HUDEP-2 (cell line): ENCODE measurements at regions not wholly inside any gene's neighbourhood (a gene's known extent, or its start where the extent isn't known, plus 50 kb on each side); places are given as distances from the start of the nearest gene placed in this dataset.

ENCODE experiments used
- DNase-seq, 76 experiments: peaks; one replicate each; lab custom pipeline; 2025; ENCODE audit not compliant: unreplicated experiment in 76 of 76; lab: John Stamatoyannopoulos, UW

DNA sequence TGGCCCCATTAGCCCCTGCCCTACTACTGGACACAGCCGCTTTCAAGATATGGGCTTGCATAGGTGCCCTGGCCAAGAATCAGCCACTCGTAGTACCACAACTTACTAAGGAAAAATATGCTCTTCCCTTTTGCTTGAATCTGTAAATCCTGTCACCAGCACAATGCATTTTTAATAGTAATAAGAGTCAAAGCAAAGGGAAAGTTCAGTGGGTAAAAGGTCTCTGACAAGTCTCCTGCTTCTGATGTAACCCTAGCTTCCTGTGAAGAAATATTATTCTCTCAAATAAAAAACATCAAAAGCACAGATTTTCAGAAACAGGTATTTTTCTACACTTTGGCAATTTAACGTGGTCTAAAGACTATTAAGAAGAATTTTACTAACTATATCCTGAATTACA is 373.8 kb downstream of the GJA1 start:
- no peak for DNase-seq

DNA sequence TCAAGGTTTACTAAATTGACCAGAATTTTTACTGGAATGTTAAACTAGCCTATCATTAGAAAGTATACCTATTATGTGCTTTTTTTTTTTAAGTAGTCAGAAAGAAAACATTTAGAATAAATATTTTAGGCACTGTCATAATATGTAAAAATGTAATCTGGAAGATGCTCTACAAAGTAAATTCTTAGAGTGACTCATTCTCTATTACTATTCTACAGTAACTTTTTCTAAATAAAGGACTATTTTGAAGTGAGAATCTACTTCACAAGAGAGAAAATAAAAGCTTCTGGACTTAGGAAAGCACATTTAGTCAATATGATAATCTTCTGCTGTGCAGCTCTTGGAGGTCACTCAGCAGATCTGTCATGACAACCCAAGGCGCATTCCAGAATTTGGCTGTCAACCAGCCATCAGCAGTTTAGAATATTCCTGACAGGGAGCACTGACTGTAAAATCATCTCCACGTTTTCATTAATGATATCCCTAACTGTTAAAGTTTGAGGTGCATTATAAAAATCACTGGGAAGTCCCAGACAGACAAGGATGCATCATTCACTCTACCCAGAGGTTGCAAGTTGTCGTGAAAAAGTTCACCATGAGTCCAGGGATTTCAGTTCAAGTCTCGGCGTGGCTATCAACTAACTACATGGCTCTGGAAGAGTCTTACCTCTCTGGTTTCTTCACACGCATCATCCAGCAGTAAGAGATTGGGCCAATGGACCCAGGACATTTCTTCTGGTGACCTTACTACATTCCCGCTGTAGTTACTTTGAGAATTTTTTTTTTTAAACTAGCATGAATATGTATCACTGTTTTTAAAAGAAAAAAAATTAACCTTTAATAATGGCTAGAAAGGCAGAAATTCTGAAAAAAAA is 374.9 kb downstream of the GJA1 start:
- no peak for DNase-seq

DNA sequence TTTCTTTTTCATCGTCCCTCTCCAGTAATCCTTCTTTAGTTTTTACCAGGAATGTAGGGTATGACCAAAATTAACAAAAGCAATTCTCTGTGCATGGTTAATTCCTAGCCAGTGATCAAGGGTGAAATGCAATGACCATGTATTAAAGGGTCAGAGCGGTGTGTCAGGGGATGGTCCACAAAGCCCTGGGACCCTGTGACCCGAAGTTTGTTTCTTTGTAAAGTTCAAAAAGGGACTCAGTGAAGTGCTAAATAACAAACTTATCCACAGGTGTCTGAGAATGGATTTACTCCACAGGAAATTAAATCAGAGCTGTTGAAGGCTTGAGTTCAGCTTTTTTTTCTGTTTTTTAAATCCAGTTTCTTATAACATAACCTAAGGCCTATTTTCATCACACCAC is 375.7 kb downstream of the GJA1 start:
- no peak for DNase-seq

DNA sequence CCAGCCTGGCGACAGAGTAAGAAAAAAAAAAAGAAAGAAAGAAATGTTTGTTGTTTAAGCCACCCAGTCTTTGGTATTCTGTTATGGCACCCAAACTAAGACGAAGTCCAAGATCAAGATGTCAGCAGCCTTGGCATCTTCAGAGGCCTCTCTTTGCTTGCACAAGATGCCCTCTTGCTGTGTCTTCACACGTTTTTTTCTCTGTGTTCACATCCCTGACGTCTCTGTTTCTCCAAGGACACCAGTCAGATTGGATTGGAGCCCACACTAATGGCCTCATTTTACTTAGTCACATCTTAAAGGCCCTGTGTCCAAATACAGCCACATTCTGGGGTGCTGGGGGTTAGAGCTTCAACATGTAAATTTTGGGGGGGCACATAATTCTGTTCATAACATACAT is 380.9 kb downstream of the GJA1 start:
- no peak for DNase-seq

DNA sequence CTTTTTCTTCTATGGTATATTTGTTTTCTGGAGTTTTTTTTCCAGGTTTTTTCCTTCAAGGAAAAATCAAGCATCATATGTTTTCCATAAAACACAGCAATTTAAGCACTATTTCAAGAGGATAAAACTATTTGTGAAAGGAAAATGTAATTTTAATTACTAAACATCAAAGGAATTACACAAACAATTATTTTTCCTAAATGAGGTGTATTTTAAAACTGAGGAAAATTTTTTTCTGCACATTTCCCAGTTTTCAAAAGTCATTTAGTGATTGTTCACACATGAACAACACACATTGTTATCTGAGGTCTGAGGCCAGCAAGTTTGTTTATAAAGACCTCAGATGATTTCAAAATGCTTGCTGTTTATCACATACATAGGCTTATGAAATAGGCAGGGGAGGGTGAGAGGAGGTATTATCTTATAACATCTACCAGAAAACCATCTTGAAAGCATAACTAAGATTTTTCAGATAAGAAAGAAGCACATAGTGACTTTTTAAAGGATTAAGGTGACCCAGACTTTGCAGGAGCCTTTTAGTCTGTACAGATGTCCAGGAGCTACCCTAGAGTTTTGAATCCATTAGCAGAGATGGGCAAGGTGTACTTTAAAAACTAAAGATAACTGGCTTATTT is 381.6 kb downstream of the GJA1 start:
- no peak for DNase-seq

DNA sequence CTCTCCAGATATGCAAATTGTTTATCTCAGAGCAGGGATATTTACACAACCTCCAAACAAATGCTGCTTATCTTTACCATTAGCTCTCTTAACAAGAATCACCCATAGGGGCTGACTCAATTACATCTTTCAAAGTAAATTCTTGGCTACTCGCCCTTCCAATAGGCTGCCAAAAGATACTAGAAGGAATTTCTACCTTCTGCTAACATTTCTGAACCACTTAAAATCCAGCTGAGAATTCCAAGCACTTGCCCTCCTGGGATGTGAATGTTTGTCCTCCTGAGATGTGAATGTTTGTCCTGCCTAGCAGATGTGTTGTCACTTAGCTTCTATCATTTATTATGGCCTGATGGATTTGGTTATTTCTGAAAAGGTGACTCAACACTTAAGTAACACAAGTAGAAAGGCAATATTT is 388.0 kb downstream of the GJA1 start:
- no peak for DNase-seq

DNA sequence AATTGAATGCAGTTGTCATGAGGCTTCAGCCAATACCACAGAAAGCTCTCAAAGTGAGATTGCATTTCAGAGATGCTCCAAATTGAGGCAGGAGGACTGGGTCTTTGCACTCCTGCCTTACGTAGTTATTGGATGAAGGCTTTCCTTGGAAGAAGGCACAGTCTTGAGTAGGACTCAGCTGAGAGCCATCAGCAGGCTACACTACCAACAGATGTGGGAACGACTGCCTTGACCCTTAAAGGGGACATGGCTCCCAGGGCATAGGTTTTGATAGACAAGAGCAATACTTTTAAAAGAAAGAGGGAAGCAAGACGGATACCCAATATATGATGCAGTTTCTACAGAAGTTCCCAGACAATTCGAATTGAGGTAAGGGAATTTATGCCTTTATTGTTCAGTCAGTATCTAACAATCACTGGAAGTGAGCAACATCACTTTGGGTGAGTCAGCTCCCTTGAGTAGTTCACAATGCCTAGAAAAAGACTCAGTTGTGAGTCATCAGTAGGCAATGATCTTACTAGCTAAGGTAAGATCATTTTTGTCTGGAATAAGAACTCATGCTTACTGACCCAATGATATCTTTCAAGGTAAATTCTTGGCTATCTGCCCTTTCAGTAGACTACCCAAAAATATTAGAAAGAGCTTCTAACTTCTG is 390.8 kb downstream of the GJA1 start:
- no peak for DNase-seq

- no peak for DNase-seq
These were observed 392.9 kb downstream of the GJA1 start for GRCh38 chr6:121828146-121828886.

GRCh38 chr6:121830736-121831135 is 395.3 kb downstream of the GJA1 start:
- no peak for DNase-seq

GRCh38 chr6:121835662-121836061 is 400.2 kb downstream of the GJA1 start:
- no peak for DNase-seq

GRCh38 chr6:121837545-121838229 is 402.2 kb downstream of the GJA1 start:
- DNase-seq = no peak

DNA sequence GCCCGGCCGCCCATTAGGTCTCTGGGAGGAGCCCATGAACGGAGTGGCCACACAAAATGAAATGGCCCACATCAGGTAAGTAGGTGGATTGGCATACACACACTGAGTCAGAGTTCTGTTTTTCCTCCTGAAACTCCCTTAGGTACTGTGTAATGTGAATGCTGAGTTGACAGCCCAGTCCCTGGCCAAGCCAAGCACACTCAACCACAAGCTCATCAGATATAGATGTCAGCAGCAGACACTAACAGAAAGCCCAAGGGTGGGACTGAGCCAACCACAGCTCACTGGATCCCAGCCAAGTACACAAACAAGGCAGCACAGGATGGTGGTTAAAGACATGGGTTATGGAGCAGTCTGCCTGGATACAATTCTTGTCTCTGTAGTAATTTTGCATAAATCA is 403.4 kb downstream of the GJA1 start:
- DNase-seq = peak in 71 of 76 experiments; percentile 1 to 94 (median 60)

DNA sequence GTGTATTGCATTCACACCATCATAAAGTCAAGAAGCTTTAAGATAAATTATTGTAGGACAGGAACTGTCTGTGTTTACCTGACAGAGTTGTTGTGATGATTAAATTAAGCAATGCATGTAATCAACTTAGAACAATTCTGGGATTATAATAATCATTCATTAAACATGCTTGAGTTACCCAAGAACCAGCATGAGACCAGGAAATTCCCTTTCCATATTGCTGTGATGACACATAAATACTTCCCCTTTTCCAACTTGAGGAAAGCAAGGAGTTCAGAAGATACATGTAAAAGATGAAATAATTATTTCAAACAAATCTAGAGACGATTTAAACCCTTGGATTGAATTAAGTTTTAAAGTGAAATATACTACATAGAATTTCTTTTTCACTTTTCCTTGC is 404.4 kb downstream of the GJA1 start:
- no peak for DNase-seq

GRCh38 chr6:121844898-121845297 is 409.5 kb downstream of the GJA1 start:
- DNase-seq = no peak

GRCh38 chr6:121847806-121848522 is 412.5 kb downstream of the GJA1 start:
- no peak for DNase-seq

- DNase-seq = no peak
These were observed 413.2 kb downstream of the GJA1 start for GRCh38 chr6:121848523-121849255.

DNA sequence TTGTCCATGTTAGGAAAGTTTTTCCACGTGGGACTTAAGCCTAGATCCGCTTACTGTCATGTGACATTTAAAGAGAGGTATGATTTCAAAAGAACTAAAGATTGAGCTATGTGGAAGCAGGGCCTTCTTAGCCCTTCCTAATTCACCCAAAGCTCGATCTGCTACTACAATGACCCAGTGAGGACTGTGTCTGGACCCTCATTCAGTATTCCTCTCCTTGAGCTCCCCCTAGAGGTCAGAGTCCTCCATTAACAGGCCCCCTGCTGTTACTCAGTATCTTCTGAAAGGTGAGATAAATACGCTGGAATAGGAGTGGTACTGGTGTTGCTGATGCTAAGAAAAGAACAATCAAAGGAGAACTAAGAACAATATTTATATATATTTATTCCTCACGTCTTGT is 414.0 kb downstream of the GJA1 start:
- DNase-seq = peak in 51 of 76 experiments; percentile 3 to 84 (median 30)

DNA sequence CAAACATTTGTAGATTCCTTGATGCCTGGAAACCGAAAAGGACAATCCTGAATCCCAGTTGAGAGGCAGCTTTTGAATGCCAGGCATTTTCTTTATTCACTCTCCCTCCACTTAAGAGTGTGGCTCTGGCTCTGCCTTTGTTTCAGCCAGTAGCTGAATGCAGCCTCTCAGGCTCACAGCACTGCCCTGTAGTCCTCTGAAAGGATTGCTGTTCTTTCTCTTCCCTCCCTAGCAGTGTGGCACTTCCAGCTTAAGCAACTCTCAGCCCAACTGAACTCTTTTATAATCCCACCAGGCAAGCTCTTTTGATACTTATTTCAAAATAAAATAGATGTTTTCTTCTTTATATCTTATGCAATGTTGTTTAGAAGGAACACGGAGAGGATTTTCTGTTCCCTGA is 415.6 kb downstream of the GJA1 start:
- no peak for DNase-seq

- no peak for DNase-seq
These were observed 418.2 kb downstream of the GJA1 start for GRCh38 chr6:121853686-121854085.
